ENCODE measurements at regions not wholly inside any gene's neighbourhood (a gene's known extent, or its start where the extent isn't known, plus 50 kb on each side); places are given as distances from the start of the nearest gene placed in this dataset.

DNA sequence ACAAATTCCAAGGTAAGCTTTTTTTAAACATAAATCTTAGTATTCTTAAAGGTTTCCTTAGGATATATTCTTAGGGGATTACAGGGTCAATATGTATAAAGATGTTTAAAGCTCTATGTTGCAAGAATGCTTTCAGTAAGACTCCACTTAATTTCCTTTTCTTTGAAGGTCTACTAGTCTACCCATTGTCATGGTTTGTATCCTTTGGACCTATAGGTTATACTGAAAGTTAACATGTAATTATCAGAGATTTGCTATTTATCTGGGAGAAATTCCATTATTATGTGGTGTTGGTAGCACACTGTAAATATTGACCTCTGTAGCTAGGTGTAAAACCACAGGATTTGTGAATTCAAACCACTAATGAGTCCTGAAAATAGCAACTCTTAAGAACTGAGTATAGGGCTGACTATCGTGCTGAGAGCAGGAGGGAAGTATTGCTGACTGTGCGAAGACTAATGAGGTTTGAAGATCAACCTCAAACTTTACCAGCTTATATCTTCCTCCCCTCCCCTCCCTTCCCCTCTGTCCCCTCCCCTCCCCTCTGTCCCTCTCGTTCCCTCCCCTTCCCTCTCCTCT, 85.6 kb downstream of the GADD45G start:
- TF ChIP-seq POLR2A (IDR thresholded peaks at IDR 0.05; ENCODE audit: low read length) (no peak), GATA1 (IDR thresholded peaks at IDR 0.05; ENCODE audit: low read depth, low read length) (no peak)
